HepG2 (cell line): ENCODE measurements at regions not wholly inside any gene's neighbourhood (a gene's known extent, or its start where the extent isn't known, plus 50 kb on each side); places are given as distances from the start of the nearest gene placed in this dataset.

Experiments
- CENPBD1 ChIP-seq: sonication (generic); formaldehyde crosslinking; IDR thresholded peaks from 2 replicates; pipeline ENCODE4 v1.8.0; 2022; ENCODE audit warnings: missing genetic modification reagents, low read depth, mild to moderate bottlenecking, borderline replicate concordance
- CREB1 ChIP-seq, 2 experiments: fragments of 450-650 bp in 1 of 2; IDR thresholded peaks; 2 replicates each; pipeline ENCODE4 v1.6.1; 2016 to 2017; ENCODE audit warnings: control low read depth in 1 of 2, mild to moderate bottlenecking in 1 of 2, missing compliant biosample characterization in 1 of 2, missing genetic modification characterization in 1 of 2
- CREB3 ChIP-seq: sonication (generic); formaldehyde crosslinking; IDR thresholded peaks from 2 replicates; pipeline ENCODE4 v1.5.0; 2020; ENCODE audit warnings: missing genetic modification reagents
- CREM ChIP-seq, 2 experiments: sonication (generic) in 1 of 2; formaldehyde crosslinking in 1 of 2; IDR thresholded peaks; 2 replicates each; pipeline versions ENCODE4 v1.4.0 to v1.6.1; 2016 to 2020; ENCODE audit warnings: antibody characterized with exemption in 1 of 2, mild to moderate bottlenecking in 1 of 2, missing genetic modification reagents in 1 of 2
- DNMT1 ChIP-seq: sonication (generic); formaldehyde crosslinking; IDR thresholded peaks from 2 replicates; pipeline ENCODE4 v1.5.1; 2020; ENCODE audit warnings: mild to moderate bottlenecking, missing genetic modification reagents
- HDAC2 ChIP-seq: sonication (generic); formaldehyde crosslinking; IDR thresholded peaks from 2 replicates; pipeline ENCODE4 v1.4.0; 2020; ENCODE audit warnings: missing genetic modification reagents
- KDM1A ChIP-seq: IDR thresholded peaks from 2 replicates; pipeline ENCODE4 v1.6.1; 2016; ENCODE audit warnings: missing compliant biosample characterization
- KMT2A ChIP-seq: sonication (generic); formaldehyde crosslinking; IDR thresholded peaks from 2 replicates; pipeline ENCODE4 v1.4.0; 2020; ENCODE audit warnings: missing genetic modification reagents
- MEIS2 ChIP-seq: sonication (generic); formaldehyde crosslinking; IDR thresholded peaks from 2 replicates; pipeline ENCODE4 v1.9.0; 2021; ENCODE audit warnings: mild to moderate bottlenecking, missing genetic modification reagents
- MTF2 ChIP-seq: sonication (generic); formaldehyde crosslinking; IDR thresholded peaks from 2 replicates; pipeline ENCODE4 v1.5.0; 2020; ENCODE audit warnings: missing genetic modification reagents, borderline replicate concordance
- NCOR1 ChIP-seq: fragments of 200-600 bp; sonication (generic); IDR thresholded peaks from 2 replicates; pipeline ENCODE4 v1.7.0; 2017; ENCODE audit warnings: antibody characterized with exemption, low read length, borderline replicate concordance
- NFKB2 ChIP-seq: sonication (generic); formaldehyde crosslinking; IDR thresholded peaks from 2 replicates; pipeline ENCODE4 v1.4.0; 2020; ENCODE audit warnings: missing genetic modification reagents, borderline replicate concordance
- REL ChIP-seq: sonication (generic); formaldehyde crosslinking; conservative IDR thresholded peaks from 2 replicates; pipeline ENCODE4 v1.8.0; 2022; ENCODE audit warnings: mild to moderate bottlenecking, missing genetic modification reagents, moderate library complexity
- SIN3A ChIP-seq: IDR thresholded peaks from 2 replicates; pipeline ENCODE4 v1.6.1; 2011; ENCODE audit warnings: low read depth, mild to moderate bottlenecking, control low read depth, low read length, borderline replicate concordance
- SIN3B ChIP-seq: fragments of 150-350 bp; IDR thresholded peaks from 2 replicates; pipeline ENCODE4 v1.6.1; 2014; ENCODE audit warnings: low read length
- SMC3 ChIP-seq: IDR thresholded peaks from 2 replicates; pipeline ENCODE4 v1.6.1; 2011; ENCODE audit warnings: low read length, improper control_type of control experiment
- TBX2 ChIP-seq: sonication (generic); formaldehyde crosslinking; IDR thresholded peaks from 2 replicates; pipeline ENCODE4 v1.5.0; 2020; ENCODE audit warnings: missing genetic modification reagents, mild to moderate bottlenecking, borderline replicate concordance
- TBX3 ChIP-seq: fragments of 450-650 bp; IDR thresholded peaks from 2 replicates; pipeline ENCODE4 v1.6.1; 2017; ENCODE audit warnings: antibody characterized with exemption, mild to moderate bottlenecking, inconsistent platforms, borderline replicate concordance
- THAP8 ChIP-seq: sonication (generic); formaldehyde crosslinking; IDR thresholded peaks from 2 replicates; pipeline ENCODE4 v1.5.1; 2020; ENCODE audit warnings: missing genetic modification reagents, mild to moderate bottlenecking, borderline replicate concordance
- YY1 ChIP-seq: IDR thresholded peaks from 2 replicates; pipeline ENCODE4 v1.6.1; 2011; ENCODE audit warnings: low read length, low read depth, moderate library complexity, mild to moderate bottlenecking; ENCODE audit not compliant: insufficient read depth, insufficient replicate concordance
- ZBTB37 ChIP-seq: sonication (generic); formaldehyde crosslinking; IDR thresholded peaks from 2 replicates; pipeline ENCODE4 v1.4.0; 2020; ENCODE audit warnings: mild to moderate bottlenecking, missing genetic modification reagents
- ZNF12 ChIP-seq: sonication (generic); formaldehyde crosslinking; IDR thresholded peaks from 2 replicates; pipeline ENCODE4 v1.5.0; 2020; ENCODE audit warnings: missing genetic modification reagents
- ZNF264 ChIP-seq: sonication (generic); formaldehyde crosslinking; IDR thresholded peaks from 2 replicates; pipeline ENCODE4 v1.4.0; 2020; ENCODE audit warnings: missing genetic modification reagents
- ZNF576 ChIP-seq: sonication (generic); formaldehyde crosslinking; IDR thresholded peaks from 2 replicates; pipeline ENCODE4 v1.4.0; 2020; ENCODE audit warnings: mild to moderate bottlenecking, missing genetic modification reagents
- ZNF737 ChIP-seq: sonication (generic); formaldehyde crosslinking; IDR thresholded peaks from 2 replicates; pipeline ENCODE4 v1.5.0; 2020; ENCODE audit warnings: missing genetic modification reagents, mild to moderate bottlenecking, borderline replicate concordance
- ZNF841 ChIP-seq: sonication (generic); formaldehyde crosslinking; IDR thresholded peaks from 2 replicates; pipeline ENCODE4 v1.8.1; 2023; ENCODE audit warnings: missing genetic modification reagents, borderline replicate concordance

GRCh38 chr21:43343095-43343991 is 83.6 kb downstream of the SIK1 start (continued):
- peak; percentile 78; the same call in 1 of the 2 replicates for TF ChIP-seq MEIS2 (CRISPR knock-in tag)
- TF ChIP-seq CREB1 (IDR thresholded peaks at IDR 0.05), result no peak
- no peak for TF ChIP-seq CREB1 (CRISPR knock-in tag; IDR thresholded peaks at IDR 0.05)
- TF ChIP-seq CENPBD1, result no peak
- no peak for TF ChIP-seq ZNF576 (CRISPR knock-in tag)
- TF ChIP-seq MTF2, result no peak
- no peak for TF ChIP-seq ZNF841 (CRISPR knock-in tag)
- no peak; the same call in 1 of the 2 replicates for TF ChIP-seq KDM1A (CRISPR knock-in tag)
- TF ChIP-seq CREB3 (CRISPR knock-in tag), result peak; percentile 60; the same call in 1 of the 2 replicates
- peak; percentile 54; the same call in 1 of the 2 replicates for TF ChIP-seq CREM (IDR thresholded peaks at IDR 0.05)
- no peak for TF ChIP-seq CREM (CRISPR knock-in tag; IDR thresholded peaks at IDR 0.05)
- TF ChIP-seq REL (CRISPR knock-in tag), result no peak
- no peak for TF ChIP-seq THAP8 (CRISPR knock-in tag)
- TF ChIP-seq KMT2A, result no peak
- TF ChIP-seq DNMT1 (CRISPR knock-in tag), result no peak
- no peak for TF ChIP-seq ZNF737 (CRISPR knock-in tag)
- TF ChIP-seq ZNF264 (CRISPR knock-in tag), result peak; percentile 87
- peak; percentile 89; the same call in 1 of the 2 replicates for TF ChIP-seq NFKB2 (CRISPR knock-in tag)
- no peak for TF ChIP-seq SIN3B
- TF ChIP-seq ZNF12 (CRISPR knock-in tag), result peak; percentile 25; the same call in 1 of the 2 replicates
- peak; percentile 78; the same call in 1 of the 2 replicates for TF ChIP-seq TBX2 (CRISPR knock-in tag)
- TF ChIP-seq HDAC2 (CRISPR knock-in tag), result peak; percentile 90
- TF ChIP-seq YY1, result no peak
- peak; percentile 49; the same call in 1 of the 2 replicates for TF ChIP-seq NCOR1
- no peak for TF ChIP-seq SIN3A
- no peak for TF ChIP-seq SMC3
- TF ChIP-seq ZBTB37, result no peak
- TF ChIP-seq TBX3, result peak; percentile 17; the same call in 1 of the 2 replicates
